Stomach smooth muscle (tissue), 2 donors: ENCODE measurements at regions not wholly inside any gene's neighbourhood (a gene's known extent, or its start where the extent isn't known, plus 50 kb on each side); places are given as distances from the start of the nearest gene placed in this dataset.

Experiments used
- H3K27ac ChIP-seq: one replicate; pipeline ENCODE4 v1.7.0; 2013; ENCODE audit warnings: mild to moderate bottlenecking, low read length, inconsistent platforms
- H3K27me3 ChIP-seq, 2 donors: one replicate each; pipeline ENCODE4 v1.7.0; 2013; ENCODE audit warnings: low read length in 2 of 2; ENCODE audit not compliant: insufficient read depth in 2 of 2, control insufficient read depth in 1 of 2
- H3K36me3 ChIP-seq, 2 donors: one replicate each; pipeline ENCODE4 v1.7.0; 2013; ENCODE audit warnings: low read length in 2 of 2; ENCODE audit not compliant: control insufficient read depth in 2 of 2, insufficient read depth in 2 of 2
- H3K4me1 ChIP-seq: one replicate; pipeline ENCODE4 v1.7.0; 2013; ENCODE audit warnings: low read length; ENCODE audit not compliant: control insufficient read depth, insufficient read depth
- H3K4me3 ChIP-seq, 2 donors: one replicate each; pipeline ENCODE4 v1.7.0; 2013; ENCODE audit warnings: low read length in 2 of 2
- H3K9ac ChIP-seq, 2 donors: one replicate each; pipeline ENCODE4 v1.7.0; 2013; ENCODE audit warnings: low read length in 2 of 2, mild to moderate bottlenecking in 1 of 2
- H3K9me3 ChIP-seq, 2 donors: one replicate each; pipeline ENCODE4 v1.7.0; 2013; ENCODE audit warnings: low read length in 2 of 2; ENCODE audit not compliant: control insufficient read depth in 2 of 2
- donor health status: healthy.
- donor health status: Pancreatic carcinoma.

GRCh38 chr10:130547368-130547767 lies 411.2 kb downstream of the GLRX3 start:
- H3K27me3 ChIP-seq = peaks cover 7 to 10% of the 10 kb centered on the region in 2 donors
- H3K36me3 ChIP-seq = no peaks in the 10 kb centered on the region
- no peaks in the 10 kb centered on the region for H3K9me3 ChIP-seq
- no peak overlapping the region for H3K9ac ChIP-seq
- no peak overlapping the region for H3K4me3 ChIP-seq
- no peaks in the 10 kb centered on the region for H3K4me1 ChIP-seq
- H3K27ac ChIP-seq = no peak overlapping the region

- Histone ChIP-seq H3K9me3 (no peaks in the 10 kb centered on the region), H3K27me3 (peaks cover 0 to 5% of the 10 kb centered on the region in 2 donors), H3K27ac (no peak overlapping the region), H3K36me3 (no peaks in the 10 kb centered on the region), H3K4me1 (no peaks in the 10 kb centered on the region), H3K9ac (no peak overlapping the region), H3K4me3 (no peak overlapping the region)
These were observed 414.9 kb downstream of the GLRX3 start for GRCh38 chr10:130550952-130551674.

GRCh38 chr10:130551676-130552075 lies 415.5 kb downstream of the GLRX3 start:
- Histone ChIP-seq H3K9ac (no peak overlapping the region), H3K36me3 (no peaks in the 10 kb centered on the region), H3K4me3 (no peak overlapping the region), H3K27ac (no peak overlapping the region), H3K9me3 (no peaks in the 10 kb centered on the region), H3K27me3 (peaks cover 0 to 2% of the 10 kb centered on the region in 2 donors), H3K4me1 (no peaks in the 10 kb centered on the region)

GRCh38 chr10:130553826-130554225 lies 417.6 kb downstream of the GLRX3 start:
- Histone ChIP-seq H3K9me3 (no peaks in the 10 kb centered on the region), H3K27ac (no peak overlapping the region), H3K36me3 (no peaks in the 10 kb centered on the region), H3K4me1 (no peaks in the 10 kb centered on the region), H3K27me3 (no peaks in the 10 kb centered on the region), H3K4me3 (no peak overlapping the region), H3K9ac (no peak overlapping the region)

GRCh38 chr10:130554701-130555410 lies 418.7 kb downstream of the GLRX3 start:
- Histone ChIP-seq H3K4me3 (no peak overlapping the region), H3K9me3 (no peaks in the 10 kb centered on the region), H3K27ac (no peak overlapping the region), H3K9ac (no peak overlapping the region), H3K4me1 (no peaks in the 10 kb centered on the region), H3K27me3 (no peaks in the 10 kb centered on the region), H3K36me3 (no peaks in the 10 kb centered on the region)

GRCh38 chr10:130555411-130555750 lies 419.2 kb downstream of the GLRX3 start:
- Histone ChIP-seq H3K4me1 (no peaks in the 10 kb centered on the region), H3K36me3 (no peaks in the 10 kb centered on the region), H3K4me3 (no peak overlapping the region), H3K9ac (no peak overlapping the region), H3K9me3 (no peaks in the 10 kb centered on the region), H3K27me3 (no peaks in the 10 kb centered on the region), H3K27ac (no peak overlapping the region)

- no peak overlapping the region for H3K27ac ChIP-seq
- no peaks in the 10 kb centered on the region for H3K4me1 ChIP-seq
- no peak overlapping the region for H3K4me3 ChIP-seq
- H3K27me3 ChIP-seq = no peaks in the 10 kb centered on the region
- no peak overlapping the region for H3K9ac ChIP-seq
- H3K36me3 ChIP-seq = no peaks in the 10 kb centered on the region
- H3K9me3 ChIP-seq = no peaks in the 10 kb centered on the region
These were observed 421.1 kb downstream of the GLRX3 start for GRCh38 chr10:130557181-130557845.

- Histone ChIP-seq H3K9me3 (no peaks in the 10 kb centered on the region), H3K9ac (no peak overlapping the region), H3K4me3 (no peak overlapping the region), H3K27ac (no peak overlapping the region), H3K36me3 (no peaks in the 10 kb centered on the region), H3K4me1 (no peaks in the 10 kb centered on the region), H3K27me3 (no peaks in the 10 kb centered on the region)
These were observed 422.8 kb downstream of the GLRX3 start for GRCh38 chr10:130558746-130559546.

GRCh38 chr10:130559547-130559880 lies 423.3 kb downstream of the GLRX3 start:
- H3K4me1 ChIP-seq = no peaks in the 10 kb centered on the region
- no peak overlapping the region for H3K27ac ChIP-seq
- no peaks in the 10 kb centered on the region for H3K9me3 ChIP-seq
- no peak overlapping the region for H3K4me3 ChIP-seq
- no peaks in the 10 kb centered on the region for H3K36me3 ChIP-seq
- no peak overlapping the region for H3K9ac ChIP-seq
- no peaks in the 10 kb centered on the region for H3K27me3 ChIP-seq

- Histone ChIP-seq H3K4me3 (no peak overlapping the region), H3K9me3 (no peaks in the 10 kb centered on the region), H3K27me3 (no peaks in the 10 kb centered on the region), H3K9ac (no peak overlapping the region), H3K36me3 (no peaks in the 10 kb centered on the region), H3K27ac (no peak overlapping the region), H3K4me1 (no peaks in the 10 kb centered on the region)
These were observed 423.9 kb downstream of the GLRX3 start for GRCh38 chr10:130560116-130560515.
